ENCODE measurements at regions not wholly inside any gene's neighbourhood (a gene's known extent, or its start where the extent isn't known, plus 50 kb on each side); places are given as distances from the start of the nearest gene placed in this dataset.

DNA sequence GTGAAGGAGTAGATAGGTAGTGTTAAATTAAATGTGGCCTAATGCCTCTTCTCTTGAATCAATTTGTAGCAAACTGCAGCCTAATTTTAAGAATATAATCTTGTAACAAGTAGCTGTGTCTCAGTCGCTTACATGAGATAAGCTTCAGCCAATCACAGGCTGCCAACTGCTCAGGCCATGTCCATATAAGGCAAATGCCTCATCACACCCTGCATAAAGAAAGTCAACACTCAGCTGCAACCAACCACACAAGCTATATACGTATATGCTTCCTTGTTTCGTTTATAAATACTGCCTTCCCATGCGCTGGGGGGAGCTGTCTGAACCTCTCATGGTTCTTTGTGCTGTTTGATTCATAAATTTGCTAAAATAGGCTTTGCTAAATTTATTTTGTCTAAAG, 476.3 kb downstream of the TRIB2 start:
- TF ChIP-seq, protein P1, sequence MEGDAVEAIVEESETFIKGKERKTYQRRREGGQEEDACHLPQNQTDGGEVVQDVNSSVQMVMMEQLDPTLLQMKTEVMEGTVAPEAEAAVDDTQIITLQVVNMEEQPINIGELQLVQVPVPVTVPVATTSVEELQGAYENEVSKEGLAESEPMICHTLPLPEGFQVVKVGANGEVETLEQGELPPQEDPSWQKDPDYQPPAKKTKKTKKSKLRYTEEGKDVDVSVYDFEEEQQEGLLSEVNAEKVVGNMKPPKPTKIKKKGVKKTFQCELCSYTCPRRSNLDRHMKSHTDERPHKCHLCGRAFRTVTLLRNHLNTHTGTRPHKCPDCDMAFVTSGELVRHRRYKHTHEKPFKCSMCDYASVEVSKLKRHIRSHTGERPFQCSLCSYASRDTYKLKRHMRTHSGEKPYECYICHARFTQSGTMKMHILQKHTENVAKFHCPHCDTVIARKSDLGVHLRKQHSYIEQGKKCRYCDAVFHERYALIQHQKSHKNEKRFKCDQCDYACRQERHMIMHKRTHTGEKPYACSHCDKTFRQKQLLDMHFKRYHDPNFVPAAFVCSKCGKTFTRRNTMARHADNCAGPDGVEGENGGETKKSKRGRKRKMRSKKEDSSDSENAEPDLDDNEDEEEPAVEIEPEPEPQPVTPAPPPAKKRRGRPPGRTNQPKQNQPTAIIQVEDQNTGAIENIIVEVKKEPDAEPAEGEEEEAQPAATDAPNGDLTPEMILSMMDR (IDR thresholded peaks at IDR 0.05; ENCODE audit: low read depth, low read length, poor library complexity, severe bottlenecking) = no peak
- TF ChIP-seq EZH2phosphoT487 (IDR thresholded peaks at IDR 0.05; ENCODE audit: borderline replicate concordance, low read length) = no peak

Data from DOHH2 (cell line).